Endothelial cell of umbilical vein (primary cell): ENCODE measurements at regions not wholly inside any gene's neighbourhood (a gene's known extent, or its start where the extent isn't known, plus 50 kb on each side); places are given as distances from the start of the nearest gene placed in this dataset.

ENCODE experiments used
- BruUV-seq: library from RNA; stranded (reverse); fragments of 400-500 nt; replicated peaks from 2 replicates; lab custom pipeline; 2021; lab: Mats Ljungman, UMichigan
- CTCF ChIA-PET: fragments of 300-600, 350-600 bp; sonication (Branson Sonifier 250); formaldehyde crosslinking; loops from one replicate; lab custom pipeline; 2021; ENCODE audit warnings: antibody characterized with exemption, inconsistent platforms; lab: Charles Lee
- POLR2A ChIA-PET: fragments of 300-600, 350-600 bp; sonication (Branson Sonifier 250); formaldehyde crosslinking; loops from one replicate; lab custom pipeline; 2021; ENCODE audit warnings: antibody characterized with exemption, inconsistent platforms; lab: Charles Lee
- DNase-seq: peaks from one replicate; pipeline ENCODE4 v3.0.0-alpha.2; 2011; ENCODE audit warnings: low read depth, low spot score
- FAIRE-seq: peaks from 2 replicates; lab custom pipeline; 2011; peaks lifted over from hg19 to GRCh38; lab: Jason Lieb, UNC
- H2AFZ ChIP-seq: 2 replicates; pipeline ENCODE4 v1.6.0; 2012; ENCODE audit warnings: low read depth, low read length, control low read depth, inconsistent platforms
- H3K27ac ChIP-seq: 2 replicates; pipeline ENCODE4 v1.5.1; 2011; ENCODE audit warnings: low read depth, mild to moderate bottlenecking, control low read depth, low read length, moderate library complexity; ENCODE audit not compliant: insufficient read depth
- H3K27me3 ChIP-seq, 2 experiments: 2 replicates each; pipeline versions ENCODE4 v1.6.0 to v1.6.1; 2011; ENCODE audit warnings: low read length in 2 of 2, mixed read lengths in 1 of 2; ENCODE audit not compliant: control insufficient read depth in 2 of 2, insufficient read depth in 2 of 2
- H3K36me3 ChIP-seq, 2 experiments: 2 replicates in 1 of 2; 3 replicates in 1 of 2; pipeline ENCODE4 v1.5.1; 2011; ENCODE audit warnings: low read length in 2 of 2, mild to moderate bottlenecking in 1 of 2, moderate library complexity in 1 of 2; ENCODE audit not compliant: control insufficient read depth in 2 of 2, insufficient read depth in 2 of 2; ENCODE audit errors: extremely low read depth in 1 of 2
- H3K4me1 ChIP-seq: 3 replicates; pipeline ENCODE4 v1.5.1; 2011; ENCODE audit warnings: mild to moderate bottlenecking, low read length; ENCODE audit not compliant: control insufficient read depth, insufficient read depth; ENCODE audit errors: extremely low read depth
- H3K4me2 ChIP-seq: 2 replicates; pipeline ENCODE4 v1.6.1; 2011; ENCODE audit warnings: low read length, control low read depth, mixed read lengths; ENCODE audit not compliant: insufficient read depth
- H3K4me3 ChIP-seq, 3 experiments: fragments of 200-600 bp in 1 of 3; sonication (generic), shearing (Covaris generic) in 1 of 3; replicated peaks in 1 of 3; 2 replicates each; pipeline ENCODE4 v1.5.1; 2011 to 2016; ENCODE audit warnings: control low read depth in 3 of 3, low read length in 3 of 3, mild to moderate bottlenecking in 2 of 3, inconsistent platforms in 1 of 3, low read depth in 1 of 3, moderate library complexity in 1 of 3; ENCODE audit not compliant: insufficient read depth in 1 of 3
- H3K79me2 ChIP-seq: 2 replicates; pipeline ENCODE4 v1.6.0; 2012; ENCODE audit warnings: low read length, inconsistent platforms; ENCODE audit not compliant: control insufficient read depth, insufficient read depth
- H3K9ac ChIP-seq: replicated peaks from 2 replicates; pipeline ENCODE3; 2011; ENCODE audit warnings: low read length, control low read depth; ENCODE audit not compliant: insufficient read depth; ENCODE audit errors: extremely low read depth
- H3K9me1 ChIP-seq: replicated peaks from 3 replicates; pipeline ENCODE4 v1.6.0; 2011; ENCODE audit warnings: mild to moderate bottlenecking, low read length; ENCODE audit not compliant: control insufficient read depth, insufficient read depth; ENCODE audit errors: extremely low read depth
- H3K9me3 ChIP-seq: replicated peaks from 2 replicates; pipeline ENCODE4 v1.5.1; 2012; ENCODE audit warnings: low read length, inconsistent platforms; ENCODE audit not compliant: control insufficient read depth, insufficient read depth
- H4K20me1 ChIP-seq: replicated peaks from 2 replicates; pipeline ENCODE3; 2011; ENCODE audit warnings: mild to moderate bottlenecking, low read length; ENCODE audit not compliant: control insufficient read depth, insufficient read depth; ENCODE audit errors: extremely low read depth
- EZH2 ChIP-seq: IDR thresholded peaks from 2 replicates; pipeline ENCODE4 v1.6.1; 2012; ENCODE audit warnings: borderline replicate concordance, low read depth, mild to moderate bottlenecking, moderate library complexity, low read length, inconsistent platforms; ENCODE audit not compliant: severe bottlenecking
- FOS ChIP-seq: IDR thresholded peaks from 2 replicates; pipeline ENCODE4 v1.6.1; 2011; ENCODE audit warnings: mild to moderate bottlenecking, low read length, moderate library complexity, borderline replicate concordance; ENCODE audit not compliant: insufficient read depth
- GATA2 ChIP-seq: IDR thresholded peaks from 2 replicates; pipeline ENCODE4 v1.7.0; 2011; ENCODE audit warnings: low read depth, mild to moderate bottlenecking, moderate library complexity, mixed read lengths, low read length; ENCODE audit not compliant: insufficient read length, insufficient read depth
- JUN ChIP-seq: IDR thresholded peaks from 2 replicates; pipeline ENCODE4 v1.6.1; 2011; ENCODE audit warnings: borderline replicate concordance, low read depth; ENCODE audit not compliant: insufficient read length, insufficient read depth
- MYC ChIP-seq: IDR thresholded peaks from one replicate; pipeline ENCODE4 v1.6.1; 2011; ENCODE audit warnings: mild to moderate bottlenecking, low read depth, low read length
- POLR2A ChIP-seq: IDR thresholded peaks from 2 replicates; pipeline ENCODE4 v1.6.1; 2012; ENCODE audit warnings: low read depth, mild to moderate bottlenecking, control low read depth, low read length
- POLR2AphosphoS5 ChIP-seq: IDR thresholded peaks from 2 replicates; pipeline ENCODE4 v1.6.1; 2012; ENCODE audit warnings: low read depth, mild to moderate bottlenecking, control low read depth, low read length, moderate library complexity; ENCODE audit not compliant: insufficient read depth
- dilution Hi-C: fragments of 300-500 bp; cut with MboI; formaldehyde crosslinking; loops from one replicate; pipeline ENCODE4 v1.15.0; 2019; ENCODE audit warnings: low sequenced_read_pairs; ENCODE audit not compliant: extremely low pct_ligation_motif_present
- intact Hi-C: fragments of 100-400 bp; cut with micrococcal nuclease; formaldehyde crosslinking; loops from one replicate; pipeline ENCODE4 v1.10.0; 2022
- TF ChIP-seq, protein P1 (sequence below), 2 donors: IDR thresholded peaks; 1 replicate in 1 of 2; 2 replicates in 1 of 2; pipeline ENCODE4 v1.5.1; 2011; ENCODE audit warnings: low read length in 2 of 2, mild to moderate bottlenecking in 2 of 2, moderate library complexity in 2 of 2, control low read depth in 1 of 2, inconsistent platforms in 1 of 2, low read depth in 1 of 2; ENCODE audit not compliant: insufficient read depth in 1 of 2; ENCODE audit errors: extremely low read depth in 1 of 2
- TF ChIP-seq, protein P2 (sequence below): IDR thresholded peaks from 2 replicates; pipeline ENCODE4 v1.6.1; 2011; ENCODE audit not compliant: insufficient read depth, insufficient read length

DNA sequence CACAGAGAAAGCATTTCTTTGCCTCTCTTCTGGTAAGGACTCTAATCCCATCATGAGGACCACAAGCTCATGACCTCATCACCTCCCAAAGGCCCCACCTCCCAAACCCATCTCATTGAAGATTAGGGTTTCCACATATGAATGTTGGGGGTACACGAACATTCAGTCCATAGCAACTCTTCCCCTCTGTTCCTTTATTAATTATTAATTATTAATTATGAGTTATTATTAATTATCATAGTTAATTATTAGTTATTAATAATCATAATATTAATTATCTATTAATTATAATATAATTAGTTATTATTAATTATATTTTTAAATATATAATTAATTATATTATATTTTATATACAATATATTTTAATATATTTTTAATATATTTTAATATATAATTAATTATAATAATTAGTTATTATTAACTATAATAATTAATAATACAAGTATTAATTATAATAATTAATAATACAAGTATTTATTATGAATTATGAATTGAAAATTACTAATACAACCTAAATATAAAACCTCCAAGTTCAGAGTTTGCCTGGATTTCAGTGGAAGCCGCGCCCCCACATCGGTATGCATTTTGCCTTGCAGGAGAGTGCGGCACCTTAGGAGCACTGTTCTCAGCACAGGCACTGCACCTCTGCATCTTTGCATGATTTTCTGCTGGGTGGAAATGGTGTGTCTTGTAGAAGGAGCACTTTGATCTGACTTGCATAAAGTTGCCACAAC, 128.0 kb upstream of the FGF3 start:
- no peaks in the 10 kb centered on the region for H3K79me2 ChIP-seq
- POLR2A ChIA-PET, result no interaction called here
- no peak overlapping the region for H2AFZ ChIP-seq
- FAIRE-seq (no peak), DNase-seq (no peak)
- H3K4me3 ChIP-seq, result no peak overlapping the region
- H3K9ac ChIP-seq, result no peak overlapping the region
- CTCF ChIA-PET, result interaction anchor here (0.8 to 1.1 kb wide), 2 partner anchors 13 to 135 kb away, joined by 3 to 6 read pairs; no protein-coding TSS in a partner anchor
- TF ChIP-seq, protein P1, sequence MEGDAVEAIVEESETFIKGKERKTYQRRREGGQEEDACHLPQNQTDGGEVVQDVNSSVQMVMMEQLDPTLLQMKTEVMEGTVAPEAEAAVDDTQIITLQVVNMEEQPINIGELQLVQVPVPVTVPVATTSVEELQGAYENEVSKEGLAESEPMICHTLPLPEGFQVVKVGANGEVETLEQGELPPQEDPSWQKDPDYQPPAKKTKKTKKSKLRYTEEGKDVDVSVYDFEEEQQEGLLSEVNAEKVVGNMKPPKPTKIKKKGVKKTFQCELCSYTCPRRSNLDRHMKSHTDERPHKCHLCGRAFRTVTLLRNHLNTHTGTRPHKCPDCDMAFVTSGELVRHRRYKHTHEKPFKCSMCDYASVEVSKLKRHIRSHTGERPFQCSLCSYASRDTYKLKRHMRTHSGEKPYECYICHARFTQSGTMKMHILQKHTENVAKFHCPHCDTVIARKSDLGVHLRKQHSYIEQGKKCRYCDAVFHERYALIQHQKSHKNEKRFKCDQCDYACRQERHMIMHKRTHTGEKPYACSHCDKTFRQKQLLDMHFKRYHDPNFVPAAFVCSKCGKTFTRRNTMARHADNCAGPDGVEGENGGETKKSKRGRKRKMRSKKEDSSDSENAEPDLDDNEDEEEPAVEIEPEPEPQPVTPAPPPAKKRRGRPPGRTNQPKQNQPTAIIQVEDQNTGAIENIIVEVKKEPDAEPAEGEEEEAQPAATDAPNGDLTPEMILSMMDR (IDR thresholded peaks at IDR 0.05; ENCODE audit: extremely low read depth in 1 of 2, insufficient read depth in 1 of 2, low read depth in 1 of 2, low read length in 2 of 2), result no peak
- TF ChIP-seq POLR2AphosphoS5 (no peak), POLR2A (no peak), EZH2 (no peak), JUN (no peak), MYC (no peak), GATA2 (no peak), FOS (no peak)
- TF ChIP-seq, protein P2, sequence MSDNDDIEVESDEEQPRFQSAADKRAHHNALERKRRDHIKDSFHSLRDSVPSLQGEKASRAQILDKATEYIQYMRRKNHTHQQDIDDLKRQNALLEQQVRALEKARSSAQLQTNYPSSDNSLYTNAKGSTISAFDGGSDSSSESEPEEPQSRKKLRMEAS, result no peak
- H4K20me1 ChIP-seq, result no peaks in the 10 kb centered on the region
- H3K36me3 ChIP-seq, result no peaks in the 10 kb centered on the region
- intact Hi-C loops (loop anchor here (10.0 kb wide), 1 partner anchor 128 kb away; the partner anchor contains the start of gene ANO1), dilution Hi-C loops (no loop called here)
- no peaks in the 10 kb centered on the region for H3K9me3 ChIP-seq
- no peak overlapping the region for H3K27ac ChIP-seq
- BruUV-seq, result no TSS peak
- H3K9me1 ChIP-seq, result no peaks in the 10 kb centered on the region
- H3K4me1 ChIP-seq, result peaks cover 20% of the 10 kb centered on the region
- H3K27me3 ChIP-seq, result peaks cover 0 to 2% of the 10 kb centered on the region in 2 experiments
- H3K4me2 ChIP-seq, result no peak overlapping the region
